Activated CD8-positive, alpha-beta memory T cell treated with anti-CD3 and anti-CD28 coated beads, Interleukin-2, amount 50 U/mL, for 48 hours (primary cell): ENCODE measurements at regions not wholly inside any gene's neighbourhood (a gene's known extent, or its start where the extent isn't known, plus 50 kb on each side); places are given as distances from the start of the nearest gene placed in this dataset.
"Not testable (repeated sequence)": the region's sequence is repeated elsewhere in the genome, so short reads cannot be mapped to it uniquely, and the experiment has no call there.

Source experiments
- DNase-seq: peaks from one replicate; pipeline ENCODE4 v3.0.0-alpha.2; 2020

DNA sequence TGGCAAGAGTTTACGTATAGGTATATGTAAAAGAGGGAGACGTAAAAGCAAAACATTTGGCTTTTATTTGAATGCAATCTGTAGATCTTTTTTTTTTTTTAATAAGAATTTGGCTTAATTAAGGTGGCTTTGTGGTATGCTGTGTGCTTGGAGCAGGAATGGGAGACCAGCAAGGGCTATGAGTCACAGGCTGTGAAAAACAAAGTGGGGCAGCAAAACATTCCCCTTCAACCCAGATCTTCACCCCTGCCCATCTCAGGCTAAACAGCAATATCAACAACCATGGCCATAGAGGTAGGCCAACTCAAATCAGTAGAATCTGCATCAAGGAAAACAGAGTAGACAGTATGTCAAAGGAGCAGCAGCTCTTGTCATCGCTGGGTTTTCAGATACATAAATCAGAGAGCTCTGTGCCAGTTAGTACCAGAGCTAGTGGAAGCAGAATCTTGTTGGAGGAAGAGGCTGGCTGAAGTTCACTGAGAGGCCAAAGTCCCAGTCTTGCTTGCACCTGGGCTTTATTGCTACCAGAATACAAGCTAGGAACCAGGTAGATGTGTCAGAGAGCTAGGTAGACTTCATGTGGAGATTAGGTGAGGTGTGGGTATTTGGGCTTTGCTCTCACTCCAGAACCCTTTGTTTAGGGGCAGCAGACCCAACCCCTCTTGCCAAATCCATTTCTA lies 191.5 kb upstream of the FANCL start:
- DNase-seq, result no peak

DNA sequence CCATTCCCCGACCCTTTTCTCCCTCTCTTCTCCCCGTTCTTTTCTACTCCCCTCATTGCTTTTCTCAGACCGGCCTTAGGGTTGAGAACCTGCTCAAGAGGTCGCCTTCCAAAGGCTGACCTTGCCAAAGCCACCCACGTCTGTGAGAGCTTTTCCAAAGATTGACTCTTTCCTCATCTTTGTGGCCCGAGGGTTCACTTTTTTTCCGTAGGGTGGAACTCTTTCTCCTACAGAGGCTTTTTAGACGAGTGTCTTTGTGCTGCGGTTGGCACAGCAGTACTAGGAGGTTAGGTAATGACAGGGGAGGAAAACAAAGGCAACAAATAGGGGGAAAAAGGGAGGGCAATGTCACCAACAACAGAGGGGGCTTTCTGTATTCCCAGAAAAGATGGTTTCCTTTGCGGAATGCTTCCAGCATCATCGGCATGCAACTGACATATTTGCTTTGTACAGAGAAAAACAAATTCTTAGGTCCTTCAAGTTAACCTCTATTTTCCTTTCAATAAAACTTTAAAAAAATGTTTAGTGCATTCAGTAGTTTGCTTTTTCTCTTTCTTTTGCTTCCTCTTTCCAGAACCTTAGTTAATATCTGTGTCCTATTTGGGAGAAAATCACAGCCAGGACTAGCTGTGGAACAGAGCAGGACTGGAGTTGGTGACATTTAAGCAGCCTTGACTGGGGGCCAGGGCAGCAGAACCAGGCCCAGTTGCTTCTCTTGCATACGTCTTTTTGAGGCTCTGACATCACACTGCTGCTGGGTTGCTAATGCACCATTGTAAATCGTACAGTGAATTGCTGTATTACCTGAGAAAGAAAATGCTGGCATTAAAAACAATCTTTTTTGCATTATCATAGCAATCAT lies 188.1 kb upstream of the FANCL start:
- no peak for DNase-seq

- DNase-seq, result no peak
Observed at GRCh38 chr2:58428096-58429013, 187.2 kb upstream of the FANCL start.

- DNase-seq, result peak; percentile 49
Observed at GRCh38 chr2:58427572-58428095, 186.5 kb upstream of the FANCL start.

- DNase-seq, result no peak
Observed at GRCh38 chr2:58425368-58425767, 184.2 kb upstream of the FANCL start.

DNA sequence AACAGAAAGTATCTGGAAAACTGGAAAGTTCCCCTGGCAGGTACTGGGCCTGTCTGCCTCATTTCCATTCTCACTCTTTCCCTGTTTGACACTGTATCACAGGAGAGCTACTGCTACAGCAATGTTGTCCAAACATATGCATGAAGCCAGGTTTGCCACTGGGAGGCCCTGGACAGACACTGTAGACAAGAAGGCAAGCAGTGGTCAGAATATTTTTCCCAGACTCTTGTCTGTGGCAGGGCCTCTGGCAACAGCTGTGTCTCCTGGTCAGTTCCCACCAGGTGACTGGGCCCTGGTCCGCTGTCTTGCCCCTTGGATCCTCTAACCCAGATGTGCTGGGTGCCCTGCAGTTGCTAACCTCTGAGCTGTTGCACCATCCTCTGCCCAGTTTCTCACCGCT lies 178.9 kb upstream of the FANCL start:
- no peak for DNase-seq

GRCh38 chr2:58416696-58417095 lies 175.6 kb upstream of the FANCL start:
- no peak for DNase-seq

DNA sequence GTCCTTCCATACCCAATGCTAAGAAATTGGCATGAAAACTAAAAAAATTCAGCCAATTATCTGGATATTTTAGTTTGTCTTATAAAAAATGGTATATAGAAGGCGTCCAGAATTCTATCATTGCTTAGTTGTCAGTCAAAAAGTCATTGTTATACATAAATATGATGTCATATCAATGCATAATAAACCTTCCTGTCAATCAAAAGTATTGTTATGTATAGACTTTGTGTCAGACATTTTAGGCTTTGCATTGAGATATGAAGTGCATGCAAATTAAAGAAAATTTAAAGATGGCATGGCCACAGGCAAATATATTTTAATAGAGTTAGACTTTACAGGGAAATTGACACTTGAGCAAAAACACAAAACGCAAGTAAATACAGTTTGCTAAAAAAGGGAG lies 173.4 kb upstream of the FANCL start:
- DNase-seq, result no peak

- DNase-seq, result no peak
Observed at GRCh38 chr2:58410549-58410948, 169.4 kb upstream of the FANCL start.

DNA sequence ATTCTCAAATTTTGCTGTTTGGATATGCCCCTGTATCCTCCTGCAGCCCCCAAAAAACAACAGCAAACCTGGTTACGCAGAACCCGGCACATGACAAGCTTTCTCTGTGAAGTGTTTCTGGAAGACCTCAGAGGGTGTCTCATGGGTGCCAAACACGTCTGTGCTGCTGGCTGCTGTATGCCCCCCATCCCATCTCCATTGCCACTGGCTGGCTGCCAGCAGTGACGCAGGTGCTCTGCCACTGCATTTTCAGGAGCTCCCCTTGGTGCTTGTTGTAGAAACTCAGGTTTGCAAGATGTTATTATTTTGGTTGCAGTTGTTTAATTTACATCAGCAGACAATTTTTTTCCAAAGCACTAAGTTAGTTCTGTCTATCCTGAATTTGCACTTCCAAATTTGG lies 166.4 kb upstream of the FANCL start:
- DNase-seq, result no peak

- no peak for DNase-seq
Observed at GRCh38 chr2:58405341-58405740, 164.2 kb upstream of the FANCL start.

GRCh38 chr2:58401936-58402335 lies 160.8 kb upstream of the FANCL start:
- no peak for DNase-seq

DNA sequence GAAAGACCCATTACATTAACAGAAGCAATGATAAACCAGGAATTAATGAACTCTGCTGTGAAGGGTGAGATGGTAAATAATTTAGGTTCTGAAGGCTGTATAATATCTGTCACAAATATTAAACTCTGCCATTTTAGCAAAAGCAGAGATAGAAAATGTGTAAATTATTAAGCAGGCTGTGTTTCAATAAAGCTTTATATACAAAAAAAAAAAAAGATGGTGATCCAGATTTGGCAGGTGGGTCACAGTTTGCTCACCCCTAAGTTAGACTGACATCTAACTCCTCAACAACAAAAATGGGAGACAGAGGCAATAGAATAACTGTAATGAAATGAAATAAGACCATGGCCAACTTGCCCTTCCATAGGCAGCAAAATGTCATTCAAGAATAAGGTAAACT lies 157.3 kb upstream of the FANCL start:
- no peak for DNase-seq

DNA sequence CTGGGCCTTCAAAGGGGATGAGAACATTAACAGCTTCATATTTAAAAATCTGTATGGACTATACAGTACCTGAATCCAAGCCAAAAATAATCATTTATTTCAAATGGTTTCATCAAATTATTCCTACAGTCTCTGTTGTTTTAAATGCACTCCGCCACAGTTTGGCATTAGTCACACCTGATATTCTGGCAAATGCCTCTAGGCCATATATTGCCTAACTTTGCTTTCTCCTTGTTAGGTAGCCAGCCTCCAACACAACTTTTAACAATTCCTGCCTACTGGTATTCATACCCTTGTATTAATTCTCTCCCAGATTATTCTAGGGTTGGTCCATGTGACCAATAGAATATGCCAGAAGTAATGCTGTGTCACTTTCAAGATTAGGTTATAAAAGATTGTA lies 146.6 kb upstream of the FANCL start:
- no peak for DNase-seq

GRCh38 chr2:58386904-58387303 lies 145.8 kb upstream of the FANCL start:
- not testable (repeated sequence) for DNase-seq

GRCh38 chr2:58378152-58378551 lies 137.0 kb upstream of the FANCL start:
- no peak for DNase-seq

GRCh38 chr2:58377181-58377580 lies 136.1 kb upstream of the FANCL start:
- no peak for DNase-seq

DNA sequence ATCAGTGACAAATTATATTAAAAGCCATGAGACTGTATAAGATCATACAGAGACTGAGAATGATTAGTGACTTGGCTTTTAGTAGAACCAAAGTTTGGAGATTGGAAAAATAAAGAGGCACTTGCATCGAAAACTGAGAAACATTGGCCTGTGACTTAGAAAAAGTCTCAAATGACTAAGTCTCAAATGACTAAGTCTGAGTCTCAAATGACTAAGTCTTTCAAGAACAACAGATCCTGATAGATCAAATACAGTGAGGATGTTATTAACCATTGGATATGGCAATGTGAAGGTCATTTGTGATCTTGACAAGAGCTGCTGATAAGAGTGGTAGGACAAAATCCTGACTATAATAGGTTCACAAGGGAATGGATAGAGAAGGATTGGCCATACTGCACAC lies 135.5 kb upstream of the FANCL start:
- no peak for DNase-seq

DNA sequence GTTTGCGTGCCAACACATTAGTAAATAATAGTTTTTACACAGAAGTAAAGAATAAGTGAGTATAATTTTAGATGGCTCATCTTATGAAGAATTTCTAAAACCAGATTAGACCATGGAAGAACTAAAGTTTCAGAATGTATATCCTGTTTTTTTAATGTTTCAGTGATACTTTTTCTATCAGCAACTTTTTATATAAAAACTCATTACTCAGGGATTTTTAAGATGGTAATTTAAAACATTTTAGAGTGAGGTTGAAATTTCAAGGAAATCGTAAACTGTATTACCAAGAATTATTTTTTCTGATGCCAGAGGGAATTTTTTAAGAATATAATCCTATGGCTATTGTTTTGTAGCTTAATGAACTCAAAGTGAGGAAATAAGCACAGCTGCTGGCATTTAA lies 128.5 kb upstream of the FANCL start:
- no peak for DNase-seq

DNA sequence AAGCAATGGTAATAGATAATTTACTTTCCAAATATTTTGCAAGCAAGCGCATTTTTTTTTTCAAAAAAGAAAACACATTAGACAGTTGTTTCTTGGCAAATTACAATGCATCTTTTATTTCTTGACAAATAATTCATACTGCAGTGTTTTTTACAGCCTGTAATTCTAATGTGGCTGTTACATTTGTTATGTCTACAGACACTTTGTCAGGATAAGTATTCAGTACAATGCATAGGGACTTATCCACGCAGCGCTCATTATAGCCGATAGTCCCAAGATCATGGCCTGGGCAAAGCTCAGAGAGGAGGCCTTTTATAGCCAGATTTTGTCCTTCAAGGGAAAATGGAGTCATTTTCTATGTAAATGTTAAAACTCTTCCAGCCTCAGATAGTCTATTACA lies 123.0 kb upstream of the FANCL start:
- no peak for DNase-seq

DNA sequence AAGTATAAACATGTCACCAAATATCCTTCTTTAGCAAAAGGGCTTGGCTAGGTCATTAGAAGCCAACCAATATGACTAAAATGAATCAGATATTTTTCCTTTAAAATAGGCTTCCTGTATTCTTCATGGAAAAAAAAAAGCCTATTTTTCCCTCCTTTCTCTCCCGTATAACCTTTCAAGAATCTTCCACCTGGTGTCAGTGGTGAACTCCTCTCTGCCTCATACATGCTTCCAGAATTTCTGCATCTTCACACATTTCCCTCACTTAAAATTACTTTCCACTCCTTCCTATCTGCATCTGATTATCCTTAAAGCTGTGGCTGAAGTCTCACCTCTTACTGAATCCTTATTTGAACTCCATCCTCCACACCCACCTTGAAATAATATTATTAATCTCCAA lies 116.9 kb upstream of the FANCL start:
- no peak for DNase-seq

DNA sequence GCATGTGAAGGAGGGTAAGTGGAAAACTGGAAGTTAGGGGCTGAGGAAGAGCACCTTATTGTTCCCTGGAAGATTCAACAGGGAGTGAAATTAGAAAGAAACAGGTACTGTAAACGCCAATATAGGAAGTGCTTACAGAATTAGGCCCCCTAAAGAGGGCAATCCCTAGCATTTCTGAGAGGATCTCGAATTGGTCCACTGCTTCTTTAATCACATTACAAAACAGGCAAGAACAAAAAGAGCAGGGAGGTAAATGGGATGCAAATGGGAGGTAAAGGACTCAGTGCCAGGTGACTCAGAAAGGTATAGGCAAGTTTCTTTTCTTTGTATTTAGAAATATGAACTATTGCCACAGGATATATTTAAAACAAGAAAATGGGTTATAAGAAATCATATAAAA lies 116.4 kb upstream of the FANCL start:
- no peak for DNase-seq

DNA sequence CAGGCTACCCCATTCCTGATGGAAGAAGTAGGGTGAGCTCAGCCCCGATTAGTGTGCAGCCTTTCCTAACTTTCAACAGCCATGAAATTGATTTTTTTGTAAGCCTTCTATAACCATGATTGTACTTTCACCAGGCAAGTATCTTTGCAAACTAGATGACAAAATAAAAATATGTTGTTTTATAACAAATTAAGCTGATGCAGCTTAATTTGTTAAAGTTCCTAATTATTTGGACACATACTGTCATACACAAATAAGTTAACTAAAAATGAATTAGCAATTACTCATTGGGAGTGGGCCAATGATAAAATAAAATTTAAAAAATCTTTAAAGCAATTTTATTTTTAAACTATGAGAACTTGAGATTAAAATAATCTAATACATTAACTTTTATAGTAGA lies 113.1 kb upstream of the FANCL start:
- DNase-seq, result no peak
